Activated naive CD4-positive, alpha-beta T cell treated with anti-CD3 and anti-CD28 coated beads, Interleukin-2, amount 10 ng/mL, durations not matched to agents 7 days and 5 days (primary cell): ENCODE measurements at regions not wholly inside any gene's neighbourhood (a gene's known extent, or its start where the extent isn't known, plus 50 kb on each side); places are given as distances from the start of the nearest gene placed in this dataset.

Experiments used
- CTCF ChIA-PET: fragments of 350-600 bp; sonication (Branson Sonifier 250); formaldehyde crosslinking; loops from one replicate; lab custom pipeline; 2021; ENCODE audit warnings: antibody characterized with exemption; lab: Charles Lee
- DNase-seq: peaks from one replicate; pipeline ENCODE4 v3.0.0-alpha.2; 2020
- H3K27ac Mint-ChIP-seq: one replicate; pipeline ENCODE4 v1.8.0; 2021; ENCODE audit warnings: mild to moderate bottlenecking, moderate library complexity, mixed read lengths
- H3K27me3 Mint-ChIP-seq: one replicate; pipeline ENCODE4 v1.8.0; 2021; ENCODE audit warnings: mild to moderate bottlenecking, mixed read lengths
- H3K36me3 Mint-ChIP-seq: one replicate; pipeline ENCODE4 v1.8.0; 2021; ENCODE audit warnings: mixed read lengths
- H3K4me1 Mint-ChIP-seq: one replicate; pipeline ENCODE4 v1.8.0; 2021; ENCODE audit warnings: mixed read lengths
- H3K4me3 Mint-ChIP-seq: one replicate; pipeline ENCODE4 v1.8.0; 2021; ENCODE audit warnings: mild to moderate bottlenecking, moderate library complexity, mixed read lengths
- H3K9me3 Mint-ChIP-seq: one replicate; pipeline ENCODE4 v1.8.0; 2021; ENCODE audit warnings: mixed read lengths

DNA sequence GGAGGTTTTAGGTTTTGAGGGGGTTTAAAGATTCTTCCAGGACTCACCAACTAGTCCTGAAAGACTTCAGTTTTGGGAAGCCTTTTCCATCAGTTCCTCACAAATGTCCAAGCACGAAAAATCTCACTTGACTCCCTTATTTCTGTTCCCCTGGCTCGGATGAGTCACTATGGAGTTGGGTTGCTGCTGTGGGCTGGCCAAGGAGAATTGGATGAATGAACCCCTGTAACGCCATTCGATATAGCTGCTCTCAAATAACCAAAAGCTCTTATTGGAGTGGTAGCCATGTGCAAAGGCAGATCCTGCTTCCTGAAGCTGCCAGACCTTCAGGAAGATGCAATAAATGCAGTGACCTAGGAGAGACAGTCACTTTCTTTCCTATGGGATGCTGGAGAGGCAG is 417.0 kb downstream of the ZNF521 start:
- H3K4me1 Mint-ChIP-seq, result no peaks in the 10 kb centered on the region
- H3K27ac Mint-ChIP-seq, result no peak overlapping the region
- no peaks in the 10 kb centered on the region for H3K36me3 Mint-ChIP-seq
- DNase-seq, result no peak
- CTCF ChIA-PET, result no interaction called here
- H3K9me3 Mint-ChIP-seq, result no peaks in the 10 kb centered on the region
- H3K4me3 Mint-ChIP-seq, result no peak overlapping the region
- H3K27me3 Mint-ChIP-seq, result no peaks in the 10 kb centered on the region

DNA sequence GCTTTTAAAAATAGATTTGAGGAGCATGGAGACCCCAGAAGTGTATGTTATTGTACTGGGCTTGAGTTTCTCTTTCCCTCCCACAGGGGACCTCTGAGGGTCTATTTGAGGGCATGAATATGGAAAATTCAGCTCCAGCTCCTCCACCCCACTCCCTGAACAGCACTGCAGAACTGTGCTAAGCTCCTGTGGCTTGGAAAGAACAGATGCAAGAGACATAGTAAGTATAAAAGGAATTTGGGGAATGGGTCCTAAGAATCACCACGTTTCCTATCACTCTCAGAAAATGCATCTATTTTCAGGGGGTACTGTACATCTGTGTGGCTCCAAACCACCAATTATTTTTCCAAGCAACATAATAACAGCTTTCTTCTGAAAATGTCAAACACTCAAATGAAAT is 416.1 kb downstream of the ZNF521 start:
- H3K4me1 Mint-ChIP-seq, result no peaks in the 10 kb centered on the region
- H3K9me3 Mint-ChIP-seq, result no peaks in the 10 kb centered on the region
- CTCF ChIA-PET, result no interaction called here
- no peak for DNase-seq
- H3K27me3 Mint-ChIP-seq, result no peaks in the 10 kb centered on the region
- no peak overlapping the region for H3K4me3 Mint-ChIP-seq
- no peak overlapping the region for H3K27ac Mint-ChIP-seq
- no peaks in the 10 kb centered on the region for H3K36me3 Mint-ChIP-seq

DNA sequence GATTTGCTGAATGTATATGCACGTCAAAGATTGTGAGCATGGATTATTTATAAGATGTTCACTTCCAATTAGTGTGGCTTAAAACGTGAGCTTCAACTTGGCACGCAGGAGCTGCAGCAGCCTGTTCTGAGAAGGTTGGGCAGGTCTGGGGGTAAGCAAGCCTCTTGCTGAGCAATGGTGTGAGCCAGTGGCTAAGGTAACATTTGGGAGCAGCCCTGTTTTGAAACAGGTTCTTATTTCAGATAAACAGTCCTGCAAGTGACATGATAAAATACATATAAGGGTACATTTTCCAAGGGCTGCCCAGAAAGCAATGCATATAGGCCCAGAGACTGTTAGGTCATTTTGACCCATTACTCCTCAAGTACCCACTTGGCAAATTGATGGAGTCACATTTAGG is 415.3 kb downstream of the ZNF521 start:
- Mint-ChIP-seq H3K4me1 (no peaks in the 10 kb centered on the region), H3K9me3 (no peaks in the 10 kb centered on the region), H3K27me3 (no peaks in the 10 kb centered on the region), H3K27ac (no peak overlapping the region), H3K4me3 (no peak overlapping the region), H3K36me3 (no peaks in the 10 kb centered on the region)
- DNase-seq, result no peak
- CTCF ChIA-PET, result no interaction called here

DNA sequence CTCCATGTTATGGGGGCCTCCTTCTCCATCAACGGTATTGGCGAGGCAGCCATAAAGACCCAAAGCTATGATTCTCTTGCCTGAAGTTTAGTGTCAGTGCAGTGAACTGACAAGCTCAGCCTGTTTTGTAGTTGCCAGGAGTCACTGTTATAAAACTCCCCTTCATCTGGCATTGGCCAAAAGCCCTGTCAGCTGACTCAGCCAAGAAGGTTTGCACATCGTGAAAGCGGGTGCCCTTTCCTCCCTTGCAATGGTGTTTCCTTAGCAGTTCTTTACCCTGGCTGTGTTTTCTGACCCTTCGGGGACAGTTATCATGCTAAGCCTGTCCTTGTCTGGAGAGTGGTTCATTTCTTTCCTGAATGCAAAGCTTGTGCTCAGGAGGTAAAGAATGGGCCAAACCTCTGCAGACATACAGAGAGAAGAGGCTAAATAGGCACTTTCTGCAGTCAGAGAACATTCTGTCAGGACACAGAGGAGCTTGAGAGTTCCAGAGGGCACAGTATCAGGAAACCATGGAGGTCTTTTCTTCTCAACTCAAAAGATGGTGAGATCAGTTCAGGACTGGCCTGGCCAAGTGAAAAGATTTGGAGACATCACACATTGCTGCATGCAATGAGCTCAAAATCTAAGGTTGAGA is 414.2 kb downstream of the ZNF521 start:
- Mint-ChIP-seq H3K9me3 (no peaks in the 10 kb centered on the region), H3K4me1 (no peaks in the 10 kb centered on the region), H3K36me3 (no peaks in the 10 kb centered on the region), H3K4me3 (no peak overlapping the region), H3K27me3 (no peaks in the 10 kb centered on the region), H3K27ac (no peak overlapping the region)
- CTCF ChIA-PET, result no interaction called here
- DNase-seq, result no peak

DNA sequence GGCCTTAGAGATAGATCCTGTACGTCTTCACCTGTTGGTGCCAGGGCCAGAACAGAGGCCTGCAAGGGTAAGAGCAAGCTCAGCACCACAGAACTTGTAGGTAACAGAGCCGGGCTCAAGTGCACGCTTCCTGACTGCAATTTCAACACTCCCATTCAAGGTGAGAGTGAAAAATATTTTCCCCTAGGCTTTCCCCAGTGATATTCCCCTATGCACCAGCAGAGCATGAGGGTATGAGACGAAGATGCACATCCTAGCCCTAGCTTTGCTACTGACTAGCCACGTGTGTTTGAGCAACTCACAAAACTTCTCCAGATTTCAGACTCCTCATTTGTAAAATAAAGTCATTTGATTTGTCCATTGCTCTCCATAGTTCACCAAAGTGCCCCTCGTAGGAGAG is 411.6 kb downstream of the ZNF521 start:
- DNase-seq, result no peak
- H3K27ac Mint-ChIP-seq, result no peak overlapping the region
- H3K36me3 Mint-ChIP-seq, result no peaks in the 10 kb centered on the region
- CTCF ChIA-PET, result no interaction called here
- H3K27me3 Mint-ChIP-seq, result no peaks in the 10 kb centered on the region
- H3K4me1 Mint-ChIP-seq, result no peaks in the 10 kb centered on the region
- no peaks in the 10 kb centered on the region for H3K9me3 Mint-ChIP-seq
- H3K4me3 Mint-ChIP-seq, result no peak overlapping the region

DNA sequence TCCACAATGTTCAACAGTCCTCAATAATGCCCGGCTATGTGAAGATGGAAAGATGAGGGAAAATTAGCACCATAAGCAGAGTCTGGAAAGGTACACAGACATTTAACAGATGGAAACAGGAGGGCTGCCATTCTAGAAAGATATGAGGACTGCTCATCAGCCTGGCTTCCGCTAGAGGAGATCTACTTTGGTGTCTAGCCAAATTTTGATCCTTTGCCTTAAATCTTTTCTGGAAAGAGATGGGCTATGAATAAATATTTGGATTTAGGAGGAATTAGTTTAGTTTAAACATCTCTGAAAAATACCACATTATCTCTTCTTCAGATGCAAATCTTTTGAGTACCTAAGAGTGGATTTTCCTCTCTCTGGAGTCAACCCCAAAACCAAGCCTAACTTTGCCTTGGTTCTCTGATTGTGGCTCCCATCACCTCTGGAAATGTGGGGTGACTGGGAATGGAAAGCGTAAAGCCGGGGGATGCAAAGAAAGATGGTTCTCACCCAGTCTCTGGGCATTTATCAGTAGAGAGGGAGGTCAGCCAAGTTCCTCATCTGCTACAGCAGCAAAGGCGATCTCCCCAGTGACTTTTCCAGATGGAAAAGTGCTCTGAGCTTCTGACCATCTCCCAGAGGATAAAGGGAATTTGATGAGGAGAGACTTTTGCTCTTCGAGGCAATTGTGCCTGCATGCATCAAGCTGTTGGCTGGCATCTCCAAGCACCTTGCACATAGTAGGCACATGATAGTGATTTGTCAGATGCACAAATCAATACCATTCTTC is 410.6 kb downstream of the ZNF521 start:
- Mint-ChIP-seq H3K4me1 (no peaks in the 10 kb centered on the region), H3K27ac (no peak overlapping the region), H3K4me3 (no peak overlapping the region), H3K36me3 (no peaks in the 10 kb centered on the region), H3K27me3 (no peaks in the 10 kb centered on the region), H3K9me3 (no peaks in the 10 kb centered on the region)
- DNase-seq, result no peak
- CTCF ChIA-PET, result no interaction called here

DNA sequence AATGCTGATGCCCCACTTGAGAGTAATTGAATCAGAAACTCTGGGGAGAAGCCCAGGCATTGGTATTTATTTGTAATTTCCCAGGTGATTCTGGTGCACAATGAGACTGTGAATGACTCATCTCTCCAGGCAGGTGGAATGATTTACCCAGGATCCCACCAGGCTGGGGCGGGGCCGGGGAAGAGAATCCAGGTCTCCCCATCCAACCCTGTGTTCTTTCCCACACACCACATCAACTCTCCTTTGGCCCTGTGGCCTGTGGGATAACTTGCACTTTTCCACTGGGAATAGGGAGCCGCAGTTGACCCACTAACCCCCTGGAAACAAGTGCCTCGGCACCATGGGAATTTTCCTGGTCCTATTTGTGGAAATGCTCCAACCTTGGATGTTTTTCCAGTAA is 409.8 kb downstream of the ZNF521 start:
- Mint-ChIP-seq H3K4me3 (no peak overlapping the region), H3K36me3 (no peaks in the 10 kb centered on the region), H3K27me3 (no peaks in the 10 kb centered on the region), H3K9me3 (no peaks in the 10 kb centered on the region), H3K27ac (no peak overlapping the region), H3K4me1 (no peaks in the 10 kb centered on the region)
- DNase-seq, result no peak
- CTCF ChIA-PET, result no interaction called here

DNA sequence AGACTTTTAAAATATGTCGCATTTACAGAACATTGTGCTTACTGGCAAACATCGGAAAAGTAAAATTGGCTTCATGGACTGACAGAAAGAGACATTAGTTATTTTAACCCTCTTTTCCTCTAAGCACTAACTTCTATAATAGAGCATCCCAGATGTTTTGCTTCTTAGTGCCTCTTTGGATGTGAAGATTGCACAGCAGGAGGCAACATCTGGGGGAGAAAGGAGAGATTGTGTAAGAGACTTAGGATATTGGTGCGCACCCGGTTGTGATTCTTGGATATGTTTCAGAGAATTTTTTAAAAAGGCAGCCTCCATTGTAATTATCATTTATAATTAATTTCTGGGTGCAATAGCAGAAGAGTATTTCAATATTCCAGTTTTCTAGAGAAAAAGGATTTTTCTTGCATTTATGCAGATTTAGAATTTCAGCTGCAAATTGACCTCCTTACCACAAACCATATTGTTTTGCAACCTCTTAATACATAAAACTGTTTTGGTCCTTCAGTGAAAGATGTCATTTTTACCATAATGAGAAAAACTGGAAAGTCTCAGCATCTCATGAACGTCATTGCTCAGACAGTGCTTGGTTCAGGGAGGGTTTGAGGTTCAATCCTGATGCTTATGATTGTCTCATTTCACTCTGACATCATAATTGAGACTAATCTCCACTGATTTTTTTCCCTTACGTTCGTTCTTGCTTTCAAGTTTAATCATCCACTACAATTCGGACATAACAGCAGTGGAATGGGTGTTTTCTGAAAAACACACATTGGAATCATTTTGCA is 404.3 kb downstream of the ZNF521 start:
- H3K36me3 Mint-ChIP-seq, result no peaks in the 10 kb centered on the region
- no peaks in the 10 kb centered on the region for H3K4me1 Mint-ChIP-seq
- H3K27ac Mint-ChIP-seq, result no peak overlapping the region
- no peak for DNase-seq
- CTCF ChIA-PET, result no interaction called here
- no peaks in the 10 kb centered on the region for H3K27me3 Mint-ChIP-seq
- H3K4me3 Mint-ChIP-seq, result no peak overlapping the region
- no peaks in the 10 kb centered on the region for H3K9me3 Mint-ChIP-seq

DNA sequence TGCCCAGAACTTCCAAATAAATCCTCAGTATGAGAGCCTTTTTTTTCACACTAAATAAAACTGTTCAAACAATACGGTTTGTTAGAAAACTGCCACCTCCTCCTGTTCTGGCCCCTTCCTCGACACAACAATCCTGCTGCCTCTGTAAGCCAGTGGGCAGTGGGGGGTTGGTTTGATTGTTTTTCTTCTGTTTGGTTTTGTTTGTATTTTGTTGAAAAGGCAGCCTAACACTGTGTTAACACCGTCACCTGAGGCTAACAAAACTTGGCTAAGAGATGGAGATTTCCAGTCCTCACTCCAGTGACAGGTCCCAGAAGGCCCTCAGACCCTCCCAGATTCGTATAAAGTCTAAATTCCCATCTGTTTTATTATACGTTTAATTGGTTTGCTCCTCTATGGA is 402.1 kb downstream of the ZNF521 start:
- CTCF ChIA-PET, result no interaction called here
- Mint-ChIP-seq H3K4me3 (no peak overlapping the region), H3K27me3 (no peaks in the 10 kb centered on the region), H3K36me3 (no peaks in the 10 kb centered on the region), H3K27ac (no peak overlapping the region), H3K9me3 (no peaks in the 10 kb centered on the region), H3K4me1 (no peaks in the 10 kb centered on the region)
- DNase-seq, result no peak

DNA sequence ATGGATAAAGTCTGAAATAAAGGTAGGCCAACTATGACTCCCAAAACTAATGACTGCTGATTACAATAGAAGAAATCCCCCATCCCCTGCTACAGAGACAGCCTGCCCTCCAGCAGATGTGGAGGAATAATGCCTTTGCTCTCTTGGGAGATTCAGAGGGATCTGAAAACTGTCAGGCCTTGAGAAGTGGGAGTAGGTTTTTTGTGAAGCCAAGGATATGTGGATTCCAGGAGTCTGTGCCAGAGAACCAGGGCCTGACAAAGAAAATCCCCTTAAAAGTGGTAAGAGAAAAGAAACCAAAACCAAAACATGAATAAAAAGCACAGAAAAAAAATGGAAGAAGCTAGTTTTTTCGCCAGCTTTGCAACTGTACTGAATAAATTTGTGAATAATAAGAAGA is 397.6 kb downstream of the ZNF521 start:
- CTCF ChIA-PET, result no interaction called here
- Mint-ChIP-seq H3K36me3 (no peaks in the 10 kb centered on the region), H3K27me3 (no peaks in the 10 kb centered on the region), H3K4me1 (no peaks in the 10 kb centered on the region), H3K27ac (no peak overlapping the region), H3K4me3 (no peak overlapping the region), H3K9me3 (no peaks in the 10 kb centered on the region)
- DNase-seq, result no peak

DNA sequence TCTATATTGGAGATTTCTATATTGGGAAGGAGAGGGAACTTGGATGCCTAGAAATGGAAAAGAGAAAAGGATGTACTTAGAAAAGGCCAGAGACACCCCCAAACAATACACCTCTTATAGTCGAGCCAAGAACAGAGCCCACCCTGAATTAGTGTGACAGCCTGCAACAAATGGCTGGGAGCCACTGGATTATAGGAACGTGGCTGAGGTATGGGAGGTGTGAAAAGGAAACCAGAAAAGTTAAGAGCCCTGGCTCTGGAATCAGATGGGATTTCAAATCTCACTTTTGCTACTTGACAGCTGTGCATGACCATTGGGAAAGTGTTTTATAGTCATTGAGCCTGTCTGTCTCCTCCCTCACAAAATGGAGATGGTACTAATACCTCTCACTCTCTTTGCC is 394.0 kb downstream of the ZNF521 start:
- no peaks in the 10 kb centered on the region for H3K27me3 Mint-ChIP-seq
- H3K4me3 Mint-ChIP-seq, result no peak overlapping the region
- H3K4me1 Mint-ChIP-seq, result no peaks in the 10 kb centered on the region
- H3K9me3 Mint-ChIP-seq, result peaks cover 2% of the 10 kb centered on the region
- H3K27ac Mint-ChIP-seq, result no peak overlapping the region
- CTCF ChIA-PET, result no interaction called here
- H3K36me3 Mint-ChIP-seq, result no peaks in the 10 kb centered on the region
- no peak for DNase-seq

DNA sequence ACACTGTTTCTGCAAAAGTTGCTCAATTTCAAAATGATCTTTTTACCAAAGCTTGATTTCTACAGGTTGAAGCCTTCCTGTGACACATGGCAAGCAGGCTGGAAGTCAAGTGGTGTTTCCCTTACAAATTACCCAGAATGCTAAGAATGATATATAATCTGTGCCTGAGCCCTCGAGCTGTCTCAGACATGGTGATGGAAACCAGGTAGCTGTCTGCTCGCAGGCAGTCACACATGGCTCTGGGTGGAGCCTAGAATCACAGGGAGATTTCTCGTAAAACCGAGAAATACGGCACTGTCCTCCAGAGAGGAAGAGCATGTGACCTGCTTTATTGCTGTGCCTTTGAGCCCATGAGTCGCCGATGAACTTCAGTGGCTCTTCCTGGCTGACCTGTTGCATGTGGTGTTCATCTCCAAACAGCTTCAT is 392.9 kb downstream of the ZNF521 start:
- peaks cover 2% of the 10 kb centered on the region for H3K9me3 Mint-ChIP-seq
- CTCF ChIA-PET, result no interaction called here
- no peaks in the 10 kb centered on the region for H3K4me1 Mint-ChIP-seq
- no peaks in the 10 kb centered on the region for H3K36me3 Mint-ChIP-seq
- H3K4me3 Mint-ChIP-seq, result no peak overlapping the region
- DNase-seq, result no peak
- H3K27ac Mint-ChIP-seq, result no peak overlapping the region
- no peaks in the 10 kb centered on the region for H3K27me3 Mint-ChIP-seq

DNA sequence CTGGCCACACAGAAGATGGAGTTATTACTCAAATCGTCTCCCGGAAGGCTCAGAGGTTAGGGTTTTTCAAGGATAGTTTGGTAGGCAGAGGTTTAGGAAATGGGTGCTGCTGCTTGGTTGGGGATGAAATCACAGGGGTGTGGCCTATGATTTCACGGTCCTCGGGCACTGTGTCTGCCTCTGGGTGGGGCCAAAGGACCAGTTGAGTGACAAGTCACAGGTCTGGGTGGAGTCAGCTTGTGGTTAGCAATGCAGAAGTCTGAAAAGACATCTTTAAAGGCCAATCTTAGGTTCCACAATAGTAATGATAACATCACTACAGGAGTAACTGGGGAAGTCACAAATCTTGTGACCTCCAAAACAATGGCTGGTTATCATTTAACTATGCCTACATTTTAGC is 387.8 kb downstream of the ZNF521 start:
- Mint-ChIP-seq H3K9me3 (peaks cover 4% of the 10 kb centered on the region), H3K4me1 (no peaks in the 10 kb centered on the region), H3K27me3 (no peaks in the 10 kb centered on the region), H3K4me3 (no peak overlapping the region), H3K27ac (no peak overlapping the region), H3K36me3 (no peaks in the 10 kb centered on the region)
- no peak for DNase-seq
- CTCF ChIA-PET, result no interaction called here

DNA sequence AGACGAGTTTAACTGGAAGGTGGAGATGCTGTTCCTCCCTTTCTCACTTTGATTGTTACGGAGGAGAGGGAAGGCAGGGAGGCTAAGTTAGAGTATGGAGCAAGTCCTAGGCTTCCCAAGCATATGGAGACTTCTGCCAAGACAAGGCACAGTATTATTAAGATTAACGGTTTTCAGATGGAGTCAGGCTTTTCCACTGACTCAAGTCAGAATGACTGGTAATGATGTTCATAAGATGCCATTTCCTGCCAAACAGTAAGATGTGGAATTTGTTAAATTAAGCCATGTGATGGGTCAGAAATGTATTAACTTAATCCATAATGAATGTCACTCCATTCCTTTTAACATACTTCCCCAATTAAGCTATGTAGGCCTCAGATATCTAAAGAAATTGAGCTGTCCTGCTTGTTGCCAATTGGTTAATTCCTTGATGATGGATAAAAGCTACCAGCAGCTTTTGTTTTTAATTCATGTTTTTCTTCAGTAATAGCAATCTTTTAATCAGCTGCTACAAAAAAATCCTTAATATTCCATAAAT is 383.7 kb downstream of the ZNF521 start:
- Mint-ChIP-seq H3K4me1 (no peaks in the 10 kb centered on the region), H3K9me3 (peaks cover 3% of the 10 kb centered on the region), H3K4me3 (no peak overlapping the region), H3K27ac (no peak overlapping the region), H3K36me3 (no peaks in the 10 kb centered on the region), H3K27me3 (no peaks in the 10 kb centered on the region)
- no peak for DNase-seq
- CTCF ChIA-PET, result no interaction called here
